Activated T-cell treated with anti-CD3 and anti-CD28 coated beads, Interleukin-2, amount 50 U/mL, for 1 hour (primary cell): ENCODE measurements at regions not wholly inside any gene's neighbourhood (a gene's known extent, or its start where the extent isn't known, plus 50 kb on each side); places are given as distances from the start of the nearest gene placed in this dataset.

ENCODE experiments used
- DNase-seq: peaks from one replicate; pipeline ENCODE4 v3.0.0-alpha.2; 2020

- no peak for DNase-seq
Observed at GRCh38 chr19:32146664-32147063, 198.7 kb upstream of the ZNF507 start.

DNA sequence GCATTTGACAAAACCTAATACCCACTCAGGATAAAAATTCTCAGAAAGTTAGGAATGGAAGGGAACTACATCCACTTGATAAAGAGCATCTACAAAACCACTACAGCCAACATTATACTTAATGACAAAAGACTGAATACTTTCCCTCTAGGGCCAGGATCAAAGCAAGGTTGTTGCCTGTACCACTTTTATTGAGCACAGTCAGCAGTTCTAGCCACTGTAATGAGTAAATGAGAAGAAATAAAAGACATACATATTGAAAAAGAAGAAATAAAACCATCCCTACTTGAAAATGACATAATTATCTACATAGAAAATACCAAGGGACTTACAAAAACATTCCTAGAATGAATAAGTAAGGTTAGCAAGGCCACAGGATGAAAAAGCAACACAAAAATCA is 194.8 kb upstream of the ZNF507 start:
- no peak for DNase-seq

DNA sequence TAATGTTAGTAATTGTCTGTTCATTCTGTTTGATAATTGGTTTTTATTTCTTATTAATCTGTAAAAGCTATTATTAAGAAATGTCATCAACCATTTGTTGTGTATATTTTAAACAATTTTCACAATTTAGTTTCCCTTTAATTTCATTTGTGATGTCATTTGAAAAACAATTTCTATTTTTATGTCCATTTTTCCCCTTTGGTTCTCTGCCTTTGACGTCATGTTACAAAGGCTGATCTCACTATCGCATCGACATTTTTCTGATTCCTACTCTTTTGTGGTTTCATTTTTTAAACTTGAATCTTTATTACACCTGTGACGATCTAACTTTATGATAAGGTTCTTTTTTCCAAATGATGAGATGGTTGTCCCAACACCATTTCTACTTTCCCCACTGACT is 191.0 kb upstream of the ZNF507 start:
- DNase-seq: no peak

- no peak for DNase-seq
Observed at GRCh38 chr19:32164384-32164992, 180.9 kb upstream of the ZNF507 start.

DNA sequence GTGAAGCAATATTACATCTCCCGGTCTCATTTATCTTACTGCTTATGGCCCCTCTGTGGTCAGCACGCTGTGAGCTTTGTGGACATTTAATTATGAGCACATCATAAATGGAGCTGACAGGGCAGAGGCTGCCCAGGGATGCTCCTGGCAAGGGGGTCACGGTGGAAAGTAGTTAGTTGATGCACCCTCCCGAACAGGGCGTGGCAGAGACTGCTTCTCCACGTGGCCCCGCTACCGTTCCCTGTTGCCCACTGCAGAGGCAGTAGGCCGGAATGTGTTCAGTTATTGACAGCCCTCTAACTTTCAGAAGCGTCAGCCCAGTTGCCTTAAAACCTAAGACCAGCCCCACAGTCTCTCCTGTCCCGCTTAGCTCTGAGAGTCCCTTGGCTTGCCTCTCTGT is 180.3 kb upstream of the ZNF507 start:
- no peak for DNase-seq

- DNase-seq: no peak
Observed at GRCh38 chr19:32165750-32166149, 179.7 kb upstream of the ZNF507 start.

DNA sequence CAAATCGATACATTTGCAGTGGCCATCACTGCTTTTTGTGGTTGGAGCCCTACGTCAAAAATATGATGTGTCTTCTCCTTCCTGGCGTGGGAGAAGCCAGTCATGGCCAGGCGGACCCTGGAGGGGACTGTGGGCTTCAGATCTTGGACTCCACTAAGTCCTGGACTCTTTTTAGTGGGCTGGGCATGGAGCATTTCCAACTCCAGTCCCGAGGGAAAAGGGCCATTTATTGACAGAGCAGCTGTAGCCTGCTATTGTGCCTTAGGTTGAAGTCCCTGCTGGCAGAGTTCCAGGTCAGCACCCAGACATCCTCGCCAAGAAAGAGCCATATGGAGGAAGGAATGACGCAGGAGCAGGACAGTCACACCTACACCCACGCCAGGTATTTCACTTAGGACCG is 179.2 kb upstream of the ZNF507 start:
- DNase-seq: no peak

DNA sequence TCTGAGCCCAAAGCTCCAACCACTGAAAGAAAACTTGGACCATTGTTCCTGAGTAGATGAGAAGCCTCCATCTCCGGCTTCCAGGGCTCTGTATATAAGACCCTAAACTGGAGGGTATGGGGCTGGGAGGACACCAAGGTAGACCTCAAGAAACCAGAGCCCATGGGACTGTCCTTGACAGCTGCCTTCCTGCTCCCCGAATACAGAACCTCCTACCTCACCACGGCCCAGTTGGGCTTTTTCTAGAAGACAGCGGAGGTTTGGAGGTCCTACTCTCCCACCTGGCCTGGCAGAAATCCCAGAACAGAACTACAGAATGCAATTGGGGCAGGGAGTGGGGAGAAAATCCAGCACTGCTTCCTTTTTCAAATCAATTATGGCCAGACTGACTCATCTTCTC is 177.3 kb upstream of the ZNF507 start:
- DNase-seq: no peak

DNA sequence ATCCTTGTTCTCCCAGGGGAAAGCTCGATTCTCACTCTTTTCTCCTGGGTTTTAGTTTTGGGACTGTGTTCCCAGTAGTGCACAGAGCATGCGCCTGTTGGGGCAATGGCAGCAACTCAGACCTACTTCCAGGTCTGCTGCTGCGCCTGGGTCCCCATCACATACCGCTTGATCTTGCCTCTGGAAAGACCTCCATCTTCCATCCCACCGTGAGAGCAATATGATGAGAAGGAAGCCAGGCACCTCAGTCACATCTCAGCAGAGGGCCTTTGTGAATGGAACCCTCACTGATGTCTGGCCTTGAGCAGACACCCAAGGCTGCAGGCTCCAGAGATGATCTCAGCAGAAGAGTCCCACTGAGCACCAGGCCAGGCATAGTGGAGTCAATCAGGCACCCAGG is 176.8 kb upstream of the ZNF507 start:
- no peak for DNase-seq

GRCh38 chr19:32171719-32172151 is 173.7 kb upstream of the ZNF507 start:
- no peak for DNase-seq

DNA sequence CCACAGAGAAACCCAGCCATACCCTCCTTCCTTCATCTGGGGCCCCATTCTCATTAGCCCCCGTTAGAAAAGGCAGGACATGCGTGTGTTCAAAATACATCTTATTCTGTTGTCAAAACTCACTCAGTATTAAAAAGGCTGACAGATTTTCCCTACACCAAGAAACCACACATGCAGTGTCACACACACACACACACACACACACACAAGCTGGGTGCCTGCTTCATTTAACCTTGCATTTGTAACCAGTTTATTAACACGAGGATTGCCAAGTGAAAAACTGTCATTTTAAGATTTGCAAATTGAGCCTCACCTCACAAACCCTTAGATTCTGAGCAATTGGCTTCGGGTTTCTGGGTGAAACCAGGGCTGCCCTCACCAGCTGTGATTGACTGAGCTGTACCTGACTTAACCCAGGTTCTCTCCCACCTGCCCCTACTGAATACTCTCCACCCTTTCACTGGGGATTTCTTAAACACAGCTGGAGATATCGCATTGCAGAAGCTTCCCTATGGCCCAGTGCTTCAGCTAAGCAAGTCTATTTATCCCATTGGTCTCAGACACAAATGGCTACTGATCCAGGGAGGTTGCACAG is 172.7 kb upstream of the ZNF507 start:
- DNase-seq: no peak

DNA sequence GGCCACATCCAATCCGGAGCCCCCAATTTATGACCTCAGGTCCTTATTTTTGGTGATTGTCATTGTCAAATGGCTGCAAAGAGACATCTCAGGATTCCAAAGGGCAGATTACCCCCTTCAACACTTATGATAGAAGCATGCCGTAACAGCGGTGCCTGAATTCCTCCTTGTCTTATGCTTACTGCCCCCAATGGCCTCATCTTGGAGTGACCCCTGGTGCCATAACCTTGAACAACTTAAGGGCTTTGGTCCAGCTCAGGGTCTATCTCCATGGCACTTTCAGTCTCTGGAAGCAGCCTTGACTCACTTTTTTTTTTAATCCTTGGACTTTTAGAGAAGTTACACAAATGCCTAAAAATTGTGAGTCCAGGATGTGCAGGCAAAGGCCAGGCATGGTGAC is 171.6 kb upstream of the ZNF507 start:
- DNase-seq: no peak

DNA sequence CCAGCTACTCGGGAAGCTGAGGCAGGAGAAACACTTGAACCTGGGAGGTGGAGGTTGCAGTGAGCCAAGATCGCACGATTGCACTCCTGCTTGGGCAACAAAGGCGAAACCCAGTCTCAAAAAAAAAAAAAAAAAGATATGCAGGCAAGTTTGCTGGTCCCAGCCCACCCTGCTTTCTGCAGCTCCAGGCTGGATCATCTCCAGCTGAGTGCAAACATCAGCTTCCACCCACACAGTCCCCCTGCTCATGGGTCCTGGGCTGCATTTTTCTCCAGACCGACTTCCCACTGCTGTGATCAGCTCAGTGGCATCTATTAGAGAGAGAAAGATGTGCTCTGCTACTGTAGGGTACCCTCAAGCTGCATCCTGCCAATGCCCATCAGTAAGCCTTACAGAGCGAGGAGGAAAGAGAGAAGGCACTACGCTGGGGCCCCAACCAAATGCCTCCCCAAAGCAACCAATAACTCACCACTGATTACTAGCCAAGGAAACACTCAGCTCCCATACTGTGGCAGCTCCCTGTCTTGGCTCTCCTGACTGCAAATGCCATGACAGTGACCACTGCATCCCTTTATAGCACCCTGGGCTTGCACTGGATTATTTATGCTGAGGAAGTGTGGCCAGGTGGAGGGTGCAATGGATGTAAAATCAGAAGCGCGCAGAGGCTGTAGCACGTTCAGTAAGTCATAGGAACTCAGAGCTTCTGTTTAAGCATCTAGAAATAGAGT is 170.9 kb upstream of the ZNF507 start:
- no peak for DNase-seq

DNA sequence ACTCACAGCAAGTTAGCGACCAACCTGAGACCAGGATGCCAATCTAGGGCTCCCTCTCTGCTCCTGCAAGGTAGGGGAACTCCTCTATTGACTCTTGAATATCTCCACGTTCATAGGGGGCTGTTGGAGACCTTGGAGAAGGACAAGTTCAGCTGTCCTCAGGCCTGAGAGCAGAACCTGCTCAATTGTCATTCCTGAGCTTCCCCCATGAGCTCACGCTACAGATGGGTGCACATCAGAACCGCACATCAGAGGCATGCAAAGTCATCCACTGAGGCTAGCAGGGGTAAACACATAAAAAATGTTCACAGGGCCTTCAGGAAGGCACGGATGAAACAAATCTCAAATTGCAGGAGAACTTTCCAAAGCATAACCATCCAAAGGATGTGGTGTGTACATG is 168.8 kb upstream of the ZNF507 start:
- DNase-seq: no peak

GRCh38 chr19:32177686-32178085 is 167.7 kb upstream of the ZNF507 start:
- no peak for DNase-seq

DNA sequence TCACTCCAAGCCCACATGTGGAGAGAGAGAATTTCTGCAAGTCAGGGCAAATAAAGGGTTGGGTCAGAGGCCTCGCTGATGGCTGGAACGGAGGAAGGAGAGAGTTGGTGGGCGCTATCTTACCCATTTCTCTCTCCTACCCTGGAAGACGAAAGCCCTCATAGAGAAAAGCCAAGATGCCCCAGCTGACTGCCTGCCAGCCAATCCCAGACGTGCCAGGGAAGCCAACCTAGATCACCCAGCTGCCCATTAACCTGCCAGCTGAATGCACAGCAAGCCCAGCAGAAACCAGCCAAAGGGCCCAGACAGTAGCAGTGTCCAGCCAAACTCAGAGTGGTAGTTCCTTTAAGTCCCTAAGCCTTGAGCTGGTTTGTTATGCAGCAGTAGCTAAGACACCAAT is 167.0 kb upstream of the ZNF507 start:
- DNase-seq: no peak

GRCh38 chr19:32178956-32179355 is 166.5 kb upstream of the ZNF507 start:
- no peak for DNase-seq

DNA sequence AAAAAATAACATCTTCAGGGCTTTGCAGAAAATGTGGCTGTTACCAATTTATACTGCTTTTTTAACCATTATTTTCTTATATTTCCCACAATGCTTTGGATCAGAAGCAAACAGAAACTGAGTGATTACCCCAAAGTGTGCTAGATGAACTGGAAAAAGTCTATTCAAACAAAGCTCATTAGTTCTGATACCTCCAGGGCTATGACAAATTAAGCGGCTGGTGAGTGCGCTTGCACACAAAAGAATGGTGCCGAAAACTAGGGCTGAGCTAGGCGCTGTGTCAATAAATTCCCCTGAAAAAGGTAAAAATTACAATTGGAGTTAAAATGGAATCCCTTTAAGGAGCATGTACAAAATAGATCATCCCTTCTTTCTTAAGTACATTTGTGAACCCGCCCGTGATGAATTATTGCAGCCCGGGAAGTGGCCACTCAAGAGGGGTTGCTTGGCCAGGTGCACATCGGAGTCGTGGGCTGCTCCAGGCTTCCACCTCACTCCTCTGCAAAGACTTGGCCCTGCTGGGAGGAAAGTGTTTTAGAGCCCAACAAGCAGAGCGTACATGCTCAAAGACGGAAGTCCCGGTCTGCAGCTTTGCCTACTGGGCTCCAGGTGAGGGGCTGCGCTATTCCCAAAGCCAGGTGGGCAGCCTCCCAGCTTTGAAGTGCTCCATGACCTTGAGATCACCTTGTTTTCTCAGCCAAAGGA is 164.0 kb upstream of the ZNF507 start:
- no peak for DNase-seq

DNA sequence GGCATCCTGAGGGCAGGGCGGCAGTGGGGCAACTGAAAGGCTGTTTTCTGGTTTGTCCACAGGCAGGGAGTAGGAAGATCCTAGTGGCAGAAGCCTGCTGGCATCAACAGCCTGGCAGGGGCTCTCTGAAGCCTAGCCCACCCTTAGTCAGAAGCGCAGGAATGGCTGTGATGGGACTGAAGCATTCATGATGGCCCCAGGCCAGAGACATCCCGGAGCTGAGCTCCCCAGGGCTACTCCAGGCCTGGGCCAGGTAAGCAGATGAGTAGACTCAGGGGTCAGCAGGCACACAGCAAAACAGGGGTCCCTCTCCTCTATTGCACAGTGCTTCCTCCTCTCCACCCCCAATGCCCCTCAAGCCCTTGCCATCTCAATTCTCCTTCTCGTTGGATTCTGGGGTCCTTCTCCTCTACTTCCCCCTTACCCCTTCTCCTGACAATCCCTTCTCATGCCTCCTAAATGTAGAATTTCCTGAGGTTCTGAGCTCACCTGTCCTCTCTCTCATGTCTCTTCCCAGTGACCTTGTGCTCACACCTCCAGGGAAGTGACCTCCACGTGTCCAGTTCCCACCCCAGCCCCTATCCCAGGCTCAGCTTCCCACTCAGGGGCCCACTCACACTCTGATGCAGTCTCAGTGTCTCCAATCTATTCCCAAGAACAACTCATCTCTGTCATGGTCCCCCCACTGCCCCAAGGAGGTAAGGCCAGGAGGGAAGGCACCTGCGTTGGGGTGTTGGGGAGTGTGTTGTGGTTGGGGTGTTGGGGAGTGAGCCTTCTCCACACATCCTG is 158.7 kb upstream of the ZNF507 start:
- DNase-seq: no peak

DNA sequence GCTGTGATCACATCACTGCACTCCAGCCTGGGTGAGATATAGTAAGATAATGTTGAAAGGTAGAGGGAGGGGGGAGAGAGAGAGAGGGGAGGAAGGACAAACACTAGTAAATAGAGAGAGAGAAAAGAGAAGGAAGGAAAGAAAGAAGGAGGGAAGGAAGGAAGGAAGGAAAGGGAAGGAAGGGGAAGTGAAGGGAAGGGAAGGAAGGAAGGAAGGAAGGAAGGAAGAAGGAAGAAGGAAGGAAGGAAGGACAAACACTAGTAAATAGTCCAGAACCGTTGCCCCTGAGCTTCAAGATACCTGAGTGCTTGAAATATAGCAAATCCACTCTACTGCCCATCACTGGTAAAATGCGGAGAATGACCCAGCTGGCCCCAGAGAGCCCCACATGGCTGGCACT is 156.5 kb upstream of the ZNF507 start:
- no peak for DNase-seq

DNA sequence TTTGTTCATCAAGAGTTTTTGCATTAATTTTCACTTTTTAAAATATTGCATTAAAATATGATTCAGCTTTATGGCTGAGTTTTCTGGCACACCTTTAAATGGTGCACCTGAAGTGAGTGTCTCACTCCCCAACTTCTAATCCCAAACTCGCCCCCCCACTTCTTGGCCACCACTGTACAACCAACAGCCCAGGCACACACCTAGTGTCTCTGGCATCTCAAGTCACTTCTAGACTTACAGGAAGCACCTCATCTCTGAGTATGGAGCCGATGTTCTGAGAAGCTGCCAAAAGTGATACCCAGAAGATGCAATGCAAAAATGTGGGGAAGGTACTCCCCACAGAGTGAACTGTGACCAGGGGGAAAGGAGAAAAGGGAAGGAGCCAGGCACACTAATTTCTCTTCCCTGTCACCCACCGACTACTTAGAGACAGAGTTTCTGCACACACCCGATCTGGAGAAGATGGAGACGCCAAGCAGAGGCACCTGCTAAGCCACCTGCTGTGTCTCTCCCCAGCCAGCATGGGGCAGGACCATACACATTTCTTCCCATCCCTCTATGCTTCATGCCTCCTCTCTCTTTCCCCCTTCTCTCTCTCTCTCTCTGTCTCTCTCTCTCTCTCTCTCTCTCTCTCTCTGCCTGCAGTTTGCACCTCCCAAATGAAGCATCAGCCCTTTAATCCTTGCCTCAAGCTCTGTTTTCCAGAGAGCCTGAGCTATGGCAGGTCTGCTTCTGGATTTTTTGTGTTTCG is 155.3 kb upstream of the ZNF507 start:
- no peak for DNase-seq

GRCh38 chr19:32191921-32192320 is 153.5 kb upstream of the ZNF507 start:
- no peak for DNase-seq
